ENCODE measurements at regions not wholly inside any gene's neighbourhood (a gene's known extent, or its start where the extent isn't known, plus 50 kb on each side); places are given as distances from the start of the nearest gene placed in this dataset.

DNA sequence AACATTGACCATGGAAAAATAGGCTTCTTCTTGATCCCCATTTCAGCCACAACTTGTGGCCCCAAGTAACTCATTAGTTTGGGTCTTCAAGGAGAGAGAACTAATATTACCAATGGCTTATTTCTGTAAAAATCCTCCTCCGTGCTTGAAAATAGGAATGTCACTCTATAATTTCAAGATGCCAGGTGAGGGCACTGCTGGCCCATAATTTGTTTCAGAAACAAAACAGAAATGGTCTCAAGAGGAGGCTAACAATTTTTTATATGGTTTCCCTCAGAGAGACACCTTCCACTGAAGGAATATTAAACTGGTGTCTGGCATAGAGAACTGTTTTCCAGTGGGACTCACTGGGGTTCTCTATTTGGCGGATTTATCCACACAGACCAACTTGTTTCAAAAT lies 437.0 kb upstream of the TRPC7 start:
- TF ChIP-seq CTCF (IDR thresholded peaks at IDR 0.05), result no peak
- Histone ChIP-seq H3K4me1 (no peaks in the 10 kb centered on the region), H3K27me3 (ENCODE audit: low read depth) (no peaks in the 10 kb centered on the region), H3K36me3 (no peaks in the 10 kb centered on the region), H3K9me3 (no peaks in the 10 kb centered on the region), H3K27ac (no peak overlapping the region), H3K4me3 (no peak overlapping the region)
- intact Hi-C loops (cut with DNase I), result no loop called here
- DNase-seq, result no peak
- ATAC-seq, result no peak

DNA sequence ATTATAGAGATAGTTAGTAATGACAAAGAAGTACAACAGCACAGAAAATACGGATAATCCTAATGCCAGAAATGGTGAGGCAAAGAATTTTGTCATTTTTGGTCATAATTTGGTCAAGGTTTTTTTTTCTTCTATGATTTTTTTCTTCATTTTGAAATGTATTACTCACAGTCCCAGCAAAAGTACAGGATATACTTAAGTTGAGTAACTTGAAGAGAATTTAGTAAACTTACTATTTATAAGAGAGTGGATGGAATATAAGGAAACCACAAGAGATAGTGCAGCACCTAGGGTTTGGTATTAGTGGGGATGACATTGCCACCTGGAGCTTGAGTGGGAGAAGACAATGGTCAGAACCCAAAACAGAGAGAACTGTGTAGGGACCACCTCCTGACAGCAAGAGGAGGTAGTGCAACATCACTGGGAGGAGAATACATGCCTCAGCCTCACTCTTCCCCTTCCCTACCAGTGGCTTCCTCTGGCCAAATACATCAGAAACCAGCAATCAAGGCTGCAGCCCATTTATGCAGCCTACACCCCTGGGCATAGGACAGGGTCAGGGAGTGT lies 434.5 kb upstream of the TRPC7 start:
- intact Hi-C loops (cut with DNase I), result no loop called here
- DNase-seq, result no peak
- no peak for TF ChIP-seq CTCF (IDR thresholded peaks at IDR 0.05)
- H3K36me3 ChIP-seq, result no peaks in the 10 kb centered on the region
- no peaks in the 10 kb centered on the region for H3K4me1 ChIP-seq
- H3K9me3 ChIP-seq, result no peaks in the 10 kb centered on the region
- H3K27ac ChIP-seq, result no peak overlapping the region
- ATAC-seq, result peak in 1 of 2 donors; percentile 43
- no peaks in the 10 kb centered on the region for H3K27me3 ChIP-seq (ENCODE audit: low read depth)
- H3K4me3 ChIP-seq, result no peak overlapping the region

DNA sequence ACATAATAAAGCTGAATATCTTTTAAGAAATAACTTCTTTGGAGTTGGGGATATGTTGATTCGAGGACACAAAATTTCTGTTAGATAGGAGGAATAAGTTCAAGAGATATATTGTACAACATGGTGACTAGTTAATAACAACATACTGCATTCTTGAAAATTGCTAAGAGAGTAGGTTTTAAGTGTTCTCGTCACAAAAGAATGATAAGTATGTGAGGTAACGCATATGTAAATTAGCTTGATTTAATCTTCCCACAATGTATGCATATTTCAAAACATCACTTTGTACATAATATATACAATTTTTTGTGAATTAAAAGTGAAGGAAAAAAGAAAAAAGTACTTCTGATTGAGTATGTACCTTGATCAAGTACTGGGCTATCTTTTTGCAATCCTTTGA lies 428.0 kb upstream of the TRPC7 start:
- DNase-seq (no peak), ATAC-seq (no peak)
- Histone ChIP-seq H3K27me3 (ENCODE audit: low read depth) (no peaks in the 10 kb centered on the region), H3K9me3 (no peaks in the 10 kb centered on the region), H3K36me3 (no peaks in the 10 kb centered on the region), H3K4me3 (no peak overlapping the region), H3K4me1 (no peaks in the 10 kb centered on the region), H3K27ac (no peak overlapping the region)
- TF ChIP-seq CTCF (IDR thresholded peaks at IDR 0.05), result no peak
- intact Hi-C loops (cut with DNase I), result no loop called here

DNA sequence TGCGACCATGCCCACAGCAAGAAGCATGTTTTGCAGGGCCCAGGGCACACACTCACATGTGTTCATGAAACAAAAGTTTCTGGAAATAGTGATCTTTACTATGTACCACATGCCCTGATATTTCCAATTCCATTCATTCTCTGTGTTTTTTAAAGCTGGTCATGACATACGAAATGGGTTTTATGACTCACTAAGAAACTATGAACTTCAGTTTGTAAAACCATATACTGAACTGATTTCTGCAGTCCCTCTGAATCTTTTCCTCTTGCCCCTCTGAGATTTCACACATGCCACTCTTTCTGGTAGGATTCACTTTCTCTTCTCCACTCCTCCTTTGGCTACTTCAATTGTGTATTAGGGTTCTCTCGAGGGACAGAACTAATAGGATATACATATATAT lies 416.1 kb upstream of the TRPC7 start:
- no peaks in the 10 kb centered on the region for H3K4me1 ChIP-seq
- intact Hi-C loops (cut with DNase I), result no loop called here
- no peak for DNase-seq
- ATAC-seq, result no peak
- no peaks in the 10 kb centered on the region for H3K9me3 ChIP-seq
- no peak overlapping the region for H3K27ac ChIP-seq
- H3K36me3 ChIP-seq, result no peaks in the 10 kb centered on the region
- H3K4me3 ChIP-seq, result no peak overlapping the region
- TF ChIP-seq CTCF (IDR thresholded peaks at IDR 0.05), result no peak
- H3K27me3 ChIP-seq (ENCODE audit: low read depth), result no peaks in the 10 kb centered on the region

DNA sequence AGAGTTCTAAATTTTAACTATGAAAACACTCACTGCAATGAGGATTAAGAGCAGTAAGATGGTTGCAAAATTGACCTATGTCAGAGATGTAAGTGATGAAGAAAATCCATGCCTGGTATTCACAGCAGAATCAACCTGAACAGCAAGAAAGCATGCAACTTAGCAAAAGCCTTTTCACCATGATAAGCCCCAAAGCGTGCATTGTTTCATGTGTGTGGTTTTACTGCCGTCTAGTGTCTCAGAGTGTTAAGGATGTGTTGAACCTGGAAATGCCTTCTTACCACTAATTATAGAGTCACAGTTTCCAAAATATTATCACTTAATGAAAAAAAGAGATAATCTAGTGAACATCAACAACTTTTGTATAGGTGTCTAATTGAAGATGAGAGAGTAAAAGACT lies 415.2 kb upstream of the TRPC7 start:
- intact Hi-C loops (cut with DNase I), result no loop called here
- no peak overlapping the region for H3K27ac ChIP-seq
- H3K9me3 ChIP-seq, result peaks cover 4% of the 10 kb centered on the region
- no peak for ATAC-seq
- no peaks in the 10 kb centered on the region for H3K4me1 ChIP-seq
- no peaks in the 10 kb centered on the region for H3K36me3 ChIP-seq
- no peak for DNase-seq
- no peak for TF ChIP-seq CTCF (IDR thresholded peaks at IDR 0.05)
- H3K27me3 ChIP-seq (ENCODE audit: low read depth), result no peaks in the 10 kb centered on the region
- no peak overlapping the region for H3K4me3 ChIP-seq
